DND-41 (cell line): ENCODE measurements at regions not wholly inside any gene's neighbourhood (a gene's known extent, or its start where the extent isn't known, plus 50 kb on each side); places are given as distances from the start of the nearest gene placed in this dataset.

ENCODE experiments used
- EZH2 ChIP-seq: IDR thresholded peaks from 3 replicates; pipeline ENCODE4 v1.6.1; 2012; ENCODE audit warnings: borderline replicate concordance, low read depth, mild to moderate bottlenecking, moderate library complexity, low read length, inconsistent platforms; ENCODE audit not compliant: severe bottlenecking
- TF ChIP-seq, protein P1 (sequence below): IDR thresholded peaks from 2 replicates; pipeline ENCODE4 v1.5.1; 2012; ENCODE audit warnings: borderline replicate concordance, low read length, moderate library complexity, mild to moderate bottlenecking; ENCODE audit not compliant: poor library complexity, severe bottlenecking; ENCODE audit errors: extremely low read depth

DNA sequence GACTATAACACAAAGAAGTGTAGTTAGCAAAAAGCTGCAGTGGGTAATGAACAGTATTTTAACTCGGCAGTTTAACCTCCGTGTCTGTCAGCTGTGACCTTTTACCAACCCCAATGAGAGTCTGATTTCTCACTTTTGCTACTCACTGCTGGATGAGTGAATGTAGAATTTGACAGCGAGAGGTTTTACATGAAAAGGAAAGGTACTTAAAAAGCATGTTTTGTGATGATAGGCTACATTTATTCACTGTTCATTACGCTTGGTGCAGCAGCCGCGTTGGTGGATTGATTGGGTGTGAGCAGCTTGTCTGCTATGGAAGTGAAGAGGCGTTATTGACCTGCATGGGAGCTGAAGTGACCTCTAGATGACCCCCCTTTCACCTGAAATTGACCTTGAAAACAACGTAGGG is 867.7 kb downstream of the NR2F1-AS1 start:
- TF ChIP-seq, protein P1, sequence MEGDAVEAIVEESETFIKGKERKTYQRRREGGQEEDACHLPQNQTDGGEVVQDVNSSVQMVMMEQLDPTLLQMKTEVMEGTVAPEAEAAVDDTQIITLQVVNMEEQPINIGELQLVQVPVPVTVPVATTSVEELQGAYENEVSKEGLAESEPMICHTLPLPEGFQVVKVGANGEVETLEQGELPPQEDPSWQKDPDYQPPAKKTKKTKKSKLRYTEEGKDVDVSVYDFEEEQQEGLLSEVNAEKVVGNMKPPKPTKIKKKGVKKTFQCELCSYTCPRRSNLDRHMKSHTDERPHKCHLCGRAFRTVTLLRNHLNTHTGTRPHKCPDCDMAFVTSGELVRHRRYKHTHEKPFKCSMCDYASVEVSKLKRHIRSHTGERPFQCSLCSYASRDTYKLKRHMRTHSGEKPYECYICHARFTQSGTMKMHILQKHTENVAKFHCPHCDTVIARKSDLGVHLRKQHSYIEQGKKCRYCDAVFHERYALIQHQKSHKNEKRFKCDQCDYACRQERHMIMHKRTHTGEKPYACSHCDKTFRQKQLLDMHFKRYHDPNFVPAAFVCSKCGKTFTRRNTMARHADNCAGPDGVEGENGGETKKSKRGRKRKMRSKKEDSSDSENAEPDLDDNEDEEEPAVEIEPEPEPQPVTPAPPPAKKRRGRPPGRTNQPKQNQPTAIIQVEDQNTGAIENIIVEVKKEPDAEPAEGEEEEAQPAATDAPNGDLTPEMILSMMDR, result no peak
- no peak for TF ChIP-seq EZH2
